ENCODE measurements at regions not wholly inside any gene's neighbourhood (a gene's known extent, or its start where the extent isn't known, plus 50 kb on each side); places are given as distances from the start of the nearest gene placed in this dataset.

- TF ChIP-seq CTCF (IDR thresholded peaks at IDR 0.05; ENCODE audit: low read length), result no peak
- no peak for TF ChIP-seq EZH2phosphoT487 (IDR thresholded peaks at IDR 0.05; ENCODE audit: low read length)
Measured at GRCh38 chr20:61112515-61112914, 139.5 kb upstream of the CDH4 start.
